ENCODE measurements at regions not wholly inside any gene's neighbourhood (a gene's known extent, or its start where the extent isn't known, plus 50 kb on each side); places are given as distances from the start of the nearest gene placed in this dataset.

DNA sequence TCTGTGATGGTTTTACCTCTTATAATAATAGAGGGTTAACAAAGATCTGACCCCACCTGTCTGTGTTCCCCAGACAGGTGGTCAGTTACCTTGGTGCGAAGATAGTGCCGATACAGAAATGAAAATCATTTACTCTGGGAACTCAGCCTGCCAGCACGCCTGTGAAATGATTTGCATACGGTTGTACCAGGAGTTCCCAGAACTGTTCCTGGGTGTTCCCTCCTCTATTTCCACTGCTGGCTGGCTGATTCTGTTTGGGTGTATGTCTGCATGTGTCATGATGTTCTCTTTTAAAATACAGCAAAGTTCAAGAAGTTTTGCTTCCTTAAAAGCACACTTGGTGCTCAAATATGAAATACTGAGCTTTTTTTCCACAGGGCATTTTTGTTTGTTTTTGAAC lies 527.1 kb downstream of the FGF9 start:
- DNase-seq, result no peak

DNA sequence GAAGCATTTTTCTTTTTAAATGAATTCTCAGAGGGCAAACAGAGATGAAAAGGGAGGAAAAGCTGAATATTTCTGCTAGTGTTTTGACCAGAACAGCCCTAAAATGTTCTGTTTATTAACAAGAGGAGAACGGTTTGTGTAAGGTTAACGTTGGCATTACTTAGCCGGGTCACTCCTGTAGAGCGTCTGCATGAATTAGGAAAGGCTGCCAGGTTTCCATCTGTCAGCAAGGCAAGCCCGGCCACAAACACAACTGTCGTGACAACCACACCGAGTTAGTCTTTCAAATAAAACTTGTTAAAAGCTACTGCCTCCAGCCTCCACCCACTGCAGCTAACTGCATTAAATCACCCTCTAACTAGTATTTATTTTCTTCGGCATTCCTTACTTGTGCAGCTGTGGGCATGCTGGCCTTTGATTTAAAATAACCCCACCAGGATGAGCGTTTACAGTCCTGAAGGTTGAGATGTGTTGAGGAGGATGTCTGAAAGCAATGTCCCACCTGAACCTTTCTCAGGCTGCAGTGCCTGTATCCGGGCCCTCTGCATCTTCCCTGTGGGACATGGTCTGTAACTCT lies 527.9 kb downstream of the FGF9 start:
- no peak for DNase-seq

DNA sequence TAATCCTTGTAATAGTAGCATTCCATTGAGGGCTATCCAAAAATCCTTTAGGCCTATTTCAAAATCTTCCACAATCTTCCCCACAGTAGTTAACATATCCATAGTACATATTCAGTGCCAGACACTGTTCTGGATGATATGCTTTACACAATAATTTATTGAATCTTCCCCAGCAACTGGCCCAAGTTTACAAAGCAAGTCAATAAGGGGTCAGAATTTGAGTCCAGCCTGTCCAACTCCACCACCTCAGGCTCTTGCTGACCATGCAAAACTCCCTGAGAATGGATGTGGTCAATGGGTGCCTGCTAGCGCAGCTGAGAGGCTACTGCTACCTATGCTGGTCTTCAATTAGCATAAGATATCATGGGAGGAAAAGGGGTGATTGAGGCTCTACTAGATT lies 529.6 kb downstream of the FGF9 start:
- no peak for DNase-seq

DNA sequence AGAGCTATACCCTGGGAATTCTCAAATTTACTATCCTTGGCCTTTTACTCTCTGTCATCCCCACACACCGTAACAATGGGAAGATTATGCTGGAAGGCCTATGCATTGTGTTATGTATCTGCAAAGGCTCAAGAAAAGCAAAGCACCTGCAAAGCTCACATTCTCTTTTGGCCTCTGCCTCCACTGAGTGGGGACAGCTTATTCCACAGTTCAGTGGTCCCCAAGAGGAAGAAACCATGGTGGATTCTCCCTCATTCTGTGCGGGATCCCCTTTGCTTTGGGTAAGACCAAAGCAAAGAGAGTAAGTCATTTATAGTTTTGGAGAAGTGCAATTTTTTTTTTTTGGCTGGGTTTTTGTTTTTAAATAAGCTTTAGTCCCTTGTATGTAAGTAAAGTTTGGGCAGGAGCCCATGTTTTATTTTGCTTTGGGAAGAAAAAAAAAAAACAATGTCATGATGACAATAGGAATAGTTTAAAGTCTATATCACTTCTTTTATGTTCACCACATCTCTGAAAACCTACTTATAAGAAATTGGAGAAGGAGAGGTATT lies 530.6 kb downstream of the FGF9 start:
- no peak for DNase-seq

DNA sequence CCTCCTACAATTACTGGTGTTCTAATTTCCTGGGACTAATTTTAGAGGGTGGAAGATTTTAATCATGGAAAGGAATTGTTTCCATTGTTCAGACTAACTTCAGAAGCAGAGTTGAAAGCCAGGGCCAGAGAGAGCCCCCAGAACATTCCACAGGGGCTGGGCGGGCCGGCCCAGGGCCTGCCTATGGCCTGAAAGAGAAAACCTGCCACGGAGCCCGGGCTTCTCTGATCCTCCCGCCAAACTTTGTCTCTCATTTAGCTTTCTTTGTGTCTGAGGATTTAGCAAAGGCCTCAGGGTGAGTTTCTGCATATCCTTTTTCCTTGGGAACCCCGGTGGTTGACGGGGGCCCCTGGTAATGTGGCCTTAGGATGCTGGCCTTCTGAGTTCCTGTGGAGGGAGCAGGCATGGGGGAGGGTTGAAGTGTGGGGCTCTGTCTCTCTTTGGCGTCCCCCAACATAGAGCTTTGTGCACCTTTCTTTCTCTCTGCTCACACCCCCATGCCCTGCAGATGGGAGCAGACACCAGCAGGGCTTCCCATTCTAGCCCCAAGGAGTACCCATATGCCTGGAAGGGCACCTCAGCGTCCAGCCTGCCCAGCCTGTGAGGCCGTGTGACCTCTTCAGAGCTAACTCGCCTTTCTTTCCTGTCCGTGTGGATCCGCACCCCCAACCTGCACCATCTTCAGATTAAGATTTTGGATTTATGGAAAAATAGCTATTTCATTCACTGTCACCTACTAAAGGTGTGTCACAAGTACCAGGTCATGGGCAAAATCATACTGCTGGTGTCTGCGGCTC lies 539.5 kb downstream of the FGF9 start:
- DNase-seq, result no peak

DNA sequence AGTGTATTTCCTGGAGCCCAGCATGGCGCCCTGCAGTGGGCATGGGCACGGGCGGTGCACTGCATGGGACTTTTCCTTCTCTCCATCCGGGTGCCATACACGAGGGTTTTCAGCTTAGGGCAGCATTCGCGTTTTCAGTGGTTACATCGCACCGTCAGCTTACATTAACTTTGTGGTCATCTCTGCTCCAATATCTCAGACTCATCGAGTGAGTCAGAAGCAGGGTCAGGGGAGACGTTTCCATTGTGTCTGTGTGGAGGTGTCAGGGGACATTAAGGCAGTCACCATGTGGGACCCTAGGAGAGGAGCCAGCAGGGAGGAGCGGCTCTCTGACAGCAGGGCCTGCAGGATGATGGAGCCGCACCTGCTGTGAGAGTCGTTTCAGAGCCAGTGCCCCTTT lies 541.0 kb downstream of the FGF9 start:
- DNase-seq, result no peak

DNA sequence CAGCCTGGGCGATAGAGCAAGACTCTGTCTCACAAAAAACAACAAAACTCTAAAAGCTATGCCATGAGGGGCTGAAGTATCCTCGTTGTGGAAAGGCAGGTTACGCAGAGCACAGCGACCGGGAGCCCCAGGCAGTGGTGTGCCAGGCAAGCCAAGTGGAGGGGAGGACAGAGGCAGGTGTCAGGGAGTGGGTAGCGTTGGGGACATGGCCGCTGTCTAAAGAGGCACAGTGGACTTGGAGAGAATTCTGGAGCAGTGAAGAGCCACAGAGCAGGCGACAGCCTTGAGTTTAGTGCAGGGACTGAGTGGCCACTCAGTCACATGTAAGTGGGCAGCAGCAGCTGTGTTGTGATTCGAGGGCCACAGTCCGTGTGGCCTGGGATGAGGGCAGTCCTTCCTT lies 541.7 kb downstream of the FGF9 start:
- DNase-seq, result no peak

DNA sequence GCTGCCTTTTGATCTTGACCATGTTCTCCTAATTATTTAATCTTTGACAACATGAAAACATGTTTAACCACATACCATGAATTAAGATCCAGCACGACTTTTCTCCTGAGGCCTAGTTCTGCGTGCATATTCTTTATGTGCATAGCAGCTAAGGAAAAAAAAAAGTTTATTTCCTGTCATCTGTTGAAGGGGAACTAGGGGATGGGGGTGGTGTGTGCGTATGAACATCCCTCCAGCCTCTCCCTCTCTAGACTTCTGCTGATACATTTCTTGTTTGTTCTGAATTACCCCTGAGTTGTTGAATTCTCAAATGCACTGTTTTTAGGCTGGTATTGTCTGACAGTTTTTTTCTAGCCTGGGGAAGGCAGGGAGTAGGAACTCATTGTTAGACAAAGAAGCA lies 543.3 kb downstream of the FGF9 start:
- no peak for DNase-seq

DNA sequence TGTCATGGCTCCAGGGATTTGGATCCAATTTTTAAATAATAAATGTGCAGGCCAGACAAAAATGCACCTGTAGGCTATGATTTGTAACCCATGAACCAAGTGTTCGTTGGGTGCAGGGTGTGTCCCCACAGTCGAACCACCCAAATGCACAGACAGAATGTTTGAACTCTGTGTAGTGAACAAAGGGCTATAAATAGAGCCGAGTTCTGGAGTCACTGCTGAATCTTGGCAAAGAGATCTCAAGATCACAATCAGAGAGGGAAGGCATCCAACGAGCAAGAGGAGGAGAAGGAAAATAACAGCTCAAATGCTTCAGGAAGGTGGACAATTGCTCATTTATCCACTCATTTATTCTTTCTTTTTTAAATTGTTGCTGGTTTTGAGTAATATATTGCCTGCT lies 547.9 kb downstream of the FGF9 start:
- DNase-seq, result no peak

DNA sequence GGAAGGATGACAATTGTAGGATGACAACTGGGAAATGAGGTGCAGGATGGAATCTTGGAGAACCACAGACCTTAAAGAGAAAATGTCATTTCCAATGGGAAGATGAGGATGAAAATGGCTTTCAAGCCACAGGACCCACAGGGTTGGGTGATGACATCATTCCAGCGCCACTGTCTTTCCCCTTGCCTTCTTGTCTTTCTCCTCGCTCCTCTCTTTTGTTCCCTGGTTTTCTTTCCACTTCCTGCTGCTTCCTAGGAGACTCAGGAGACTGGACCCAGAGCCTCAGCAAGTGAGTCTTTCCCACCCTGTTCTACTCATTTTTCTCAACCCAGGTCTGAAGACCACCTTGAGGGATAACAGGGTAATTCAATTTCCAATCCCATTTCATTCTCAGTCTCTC lies 548.8 kb downstream of the FGF9 start:
- DNase-seq, result no peak

DNA sequence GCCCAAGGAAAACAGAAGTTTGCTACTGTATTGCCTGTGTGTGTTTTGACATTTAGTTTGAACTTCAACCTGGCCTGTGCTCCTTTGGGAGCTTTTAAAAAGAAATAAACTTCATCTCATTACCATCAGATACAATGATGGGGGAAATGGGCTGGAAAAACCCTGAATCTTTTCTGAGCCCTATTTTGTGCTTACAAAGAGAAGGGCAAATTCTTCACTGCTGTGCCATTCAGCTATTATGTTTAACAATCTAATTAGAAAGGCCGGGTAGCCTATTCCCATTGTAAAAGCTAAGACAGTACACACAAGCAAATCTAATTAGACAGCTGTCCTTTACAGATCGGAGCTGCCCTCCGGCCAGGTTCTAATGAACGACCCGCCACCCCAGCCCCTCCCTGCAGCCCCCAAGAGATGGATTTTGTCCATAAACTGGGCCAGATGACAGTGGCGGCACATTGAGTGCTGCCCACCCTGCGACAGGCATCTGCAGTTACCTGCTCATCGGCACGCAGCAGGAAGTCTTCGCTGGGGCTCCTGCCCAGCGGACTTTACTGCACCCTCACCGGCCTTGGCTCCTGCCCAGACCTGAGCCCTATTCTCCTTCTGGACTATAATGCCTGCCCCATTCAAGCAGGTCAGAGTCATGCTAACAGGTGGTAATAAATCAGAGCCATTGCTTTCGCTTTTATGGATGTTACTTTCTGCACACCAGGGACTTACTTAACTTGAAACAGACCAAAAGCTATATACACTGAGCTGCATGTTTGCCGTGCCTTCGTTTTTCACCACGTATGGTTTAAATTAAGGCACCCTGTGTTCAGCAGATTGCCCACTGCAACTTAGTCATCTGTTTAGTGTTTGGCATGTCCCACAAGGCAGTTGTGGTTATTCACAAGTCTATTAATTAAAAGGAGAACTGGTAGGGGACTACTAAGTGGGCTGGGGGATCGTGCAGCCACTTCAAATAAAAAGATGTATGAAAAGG lies 549.6 kb downstream of the FGF9 start:
- no peak for DNase-seq

DNA sequence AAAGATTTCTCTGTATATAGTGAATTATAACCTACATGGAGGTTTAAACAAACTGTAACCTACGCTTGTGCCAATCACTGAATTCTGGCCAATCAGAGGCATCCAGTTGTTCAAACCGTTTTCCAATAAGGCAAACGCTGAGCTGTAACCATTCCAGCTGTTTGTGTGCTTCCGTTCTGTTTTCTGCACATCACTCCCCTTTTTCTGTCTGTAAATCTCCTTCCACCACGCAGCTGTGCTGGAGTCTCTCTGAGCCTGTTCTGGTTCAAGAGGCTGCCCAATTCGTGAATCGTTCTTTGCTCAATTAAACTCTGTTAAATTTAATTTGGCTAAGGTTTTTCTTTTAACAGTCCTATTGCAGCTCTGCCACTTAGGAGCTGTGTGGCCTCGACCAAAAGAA lies 552.5 kb downstream of the FGF9 start:
- no peak for DNase-seq

DNA sequence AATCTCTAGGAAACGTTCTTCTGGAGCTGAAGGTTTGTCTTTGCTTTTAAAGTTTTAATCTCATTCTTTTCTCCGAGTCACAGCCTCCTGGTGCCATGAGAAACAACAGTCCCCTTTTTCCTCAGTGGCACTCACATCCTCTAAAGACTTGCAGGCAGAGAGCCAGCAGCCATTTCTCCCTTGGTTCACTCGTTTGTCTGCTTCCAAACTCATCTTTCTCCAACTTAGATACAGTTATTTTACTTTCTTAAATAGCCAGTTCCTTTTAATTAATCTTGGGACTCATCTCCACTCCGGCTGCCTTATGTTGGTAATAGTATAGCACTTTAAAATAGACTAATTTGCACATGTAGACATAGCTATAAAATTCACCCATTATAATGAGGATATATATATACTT lies 555.2 kb downstream of the FGF9 start:
- no peak for DNase-seq

DNA sequence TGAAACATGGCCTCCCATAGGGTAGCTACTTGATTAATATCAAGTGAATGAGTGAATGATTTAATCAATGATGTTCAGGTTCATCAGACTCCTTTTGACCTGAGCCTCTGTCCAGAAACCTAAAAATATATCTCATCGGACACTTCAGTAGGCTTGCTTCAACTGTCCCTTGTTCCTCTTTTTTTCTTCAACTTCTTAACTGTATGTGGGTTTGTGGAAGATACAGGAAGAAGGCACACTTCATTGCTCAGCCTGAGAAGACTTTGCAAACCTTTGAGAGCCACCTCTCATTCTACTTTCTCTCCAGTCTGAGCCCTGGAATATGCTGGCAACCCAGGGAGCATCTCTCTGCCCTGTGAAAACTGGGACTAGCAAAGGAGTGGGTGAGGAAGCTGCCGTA lies 557.0 kb downstream of the FGF9 start:
- no peak for DNase-seq

DNA sequence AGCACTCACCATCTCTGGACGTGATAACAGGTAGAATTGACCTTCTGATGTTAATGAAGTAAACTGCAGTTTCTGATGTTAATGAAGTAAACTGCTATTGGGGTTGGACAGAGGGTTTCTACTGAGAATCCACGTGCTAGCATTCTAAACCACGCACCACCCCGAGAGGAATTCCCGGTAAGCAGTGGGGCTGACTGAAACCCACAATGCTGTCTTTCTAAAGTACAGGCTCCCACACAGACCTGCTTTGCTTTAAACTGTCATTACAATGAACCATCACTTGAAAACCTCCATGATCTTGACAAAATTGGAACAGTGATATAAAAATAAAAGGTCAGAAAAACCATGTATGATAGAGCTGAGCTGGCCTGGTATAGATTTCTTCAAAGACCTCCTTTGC lies 559.0 kb downstream of the FGF9 start:
- DNase-seq, result no peak

DNA sequence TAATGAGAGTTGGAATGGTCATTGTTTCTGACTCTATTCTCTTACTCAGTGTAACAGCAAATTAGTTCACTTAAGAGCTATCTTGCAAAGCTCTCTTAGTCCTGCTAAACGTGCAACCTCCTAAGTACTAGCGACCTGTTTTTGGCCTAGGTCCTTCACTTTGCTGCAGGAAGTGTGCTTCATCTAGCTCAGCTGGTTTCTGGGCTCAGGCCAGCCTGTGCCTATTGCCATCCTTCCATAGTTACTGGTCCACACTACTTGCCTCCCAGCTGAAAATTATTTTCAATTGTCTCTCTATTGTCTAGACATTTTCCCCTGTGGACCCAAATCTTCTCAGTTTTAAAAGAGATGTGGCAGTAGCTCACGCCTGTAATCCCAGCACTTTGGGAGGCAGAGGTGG lies 561.3 kb downstream of the FGF9 start:
- DNase-seq, result no peak

DNA sequence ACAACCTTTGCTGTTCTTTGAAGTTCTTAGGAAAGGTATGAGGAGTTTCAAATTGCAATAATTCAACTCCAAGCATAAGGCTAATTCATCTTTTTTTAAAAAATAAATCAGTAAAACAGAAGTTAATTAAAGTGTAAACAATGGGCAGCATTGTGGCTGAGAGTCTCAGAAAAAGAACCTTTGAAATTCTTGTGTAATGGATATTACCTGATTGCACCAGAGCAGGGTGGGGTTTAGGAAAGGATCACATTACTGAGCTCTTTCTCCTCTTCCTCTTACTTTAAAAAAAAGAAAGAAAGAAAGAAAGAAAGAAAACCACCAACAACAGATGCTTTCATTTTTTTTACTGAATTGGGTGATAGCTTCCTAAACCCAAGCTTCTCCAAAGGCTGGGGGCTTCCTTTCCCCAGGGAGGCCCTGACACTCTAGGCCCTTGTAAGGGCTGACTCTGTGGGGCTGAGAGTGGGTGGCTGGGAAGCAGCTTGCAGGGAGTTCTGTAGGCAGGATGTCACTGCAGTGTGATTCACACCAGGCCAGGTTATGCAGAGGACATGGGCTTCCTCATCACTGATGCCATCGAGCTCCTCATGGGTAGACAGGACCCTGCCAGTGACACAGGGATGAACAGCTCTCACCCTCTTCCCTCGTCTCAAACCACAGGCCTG lies 564.5 kb downstream of the FGF9 start:
- peak; percentile 24 to 32 for DNase-seq

DNA sequence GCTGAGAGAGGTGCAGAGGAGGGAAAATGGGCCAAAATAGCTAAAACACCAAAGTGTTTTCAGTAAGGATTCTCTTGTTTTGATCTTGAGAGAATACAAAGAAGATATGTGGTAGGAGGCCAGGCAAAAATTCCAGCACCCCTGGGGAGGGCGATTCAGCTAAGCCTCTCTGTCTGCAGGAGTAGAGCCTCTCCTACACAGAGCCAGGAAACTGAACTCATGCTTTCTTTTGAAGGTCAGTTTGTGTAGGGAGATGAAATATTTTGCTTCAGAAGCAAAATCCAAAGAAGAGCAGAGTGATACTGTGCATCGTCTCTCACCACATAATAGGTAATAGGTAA lies 565.0 kb downstream of the FGF9 start:
- no peak for DNase-seq

DNA sequence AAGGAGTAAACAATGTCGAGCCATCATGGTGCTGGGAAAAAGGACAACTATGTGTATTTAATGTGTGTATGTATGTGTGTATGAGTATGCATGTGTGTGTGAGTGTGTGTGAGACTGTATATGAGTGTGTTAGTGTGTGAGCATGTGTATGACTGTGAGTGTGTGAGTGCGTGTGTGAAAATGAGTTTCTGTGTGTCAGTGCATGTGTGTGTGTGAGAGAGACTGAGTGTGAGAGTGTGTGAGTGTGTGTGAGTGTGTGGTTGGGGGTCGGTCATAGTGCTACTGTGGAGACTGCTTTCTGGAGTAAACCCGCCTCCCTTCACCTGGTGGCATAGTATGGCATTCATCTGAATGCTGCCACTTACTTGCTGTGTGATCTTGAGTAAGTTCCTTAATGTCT lies 567.4 kb downstream of the FGF9 start:
- no peak for DNase-seq

DNA sequence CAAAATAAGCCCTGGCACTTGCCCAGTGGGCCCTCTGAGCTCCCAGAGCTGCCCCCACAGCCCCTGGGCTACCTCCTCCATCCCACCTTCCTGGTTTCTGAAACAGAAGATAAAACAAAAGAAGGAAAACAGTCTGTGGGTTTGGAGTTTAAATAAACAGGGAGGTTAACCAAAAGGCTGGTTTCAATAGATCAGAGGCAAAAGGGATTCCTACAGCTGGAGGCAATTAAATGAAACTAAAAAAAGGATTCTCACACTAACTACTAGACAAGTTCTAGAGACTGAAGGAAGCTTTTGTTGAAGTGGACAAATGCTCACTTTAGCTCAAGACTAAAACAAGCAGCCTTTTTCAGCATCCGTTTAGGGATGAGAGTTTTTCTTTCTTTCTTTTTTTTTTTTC lies 569.8 kb downstream of the FGF9 start:
- DNase-seq, result no peak

DNA sequence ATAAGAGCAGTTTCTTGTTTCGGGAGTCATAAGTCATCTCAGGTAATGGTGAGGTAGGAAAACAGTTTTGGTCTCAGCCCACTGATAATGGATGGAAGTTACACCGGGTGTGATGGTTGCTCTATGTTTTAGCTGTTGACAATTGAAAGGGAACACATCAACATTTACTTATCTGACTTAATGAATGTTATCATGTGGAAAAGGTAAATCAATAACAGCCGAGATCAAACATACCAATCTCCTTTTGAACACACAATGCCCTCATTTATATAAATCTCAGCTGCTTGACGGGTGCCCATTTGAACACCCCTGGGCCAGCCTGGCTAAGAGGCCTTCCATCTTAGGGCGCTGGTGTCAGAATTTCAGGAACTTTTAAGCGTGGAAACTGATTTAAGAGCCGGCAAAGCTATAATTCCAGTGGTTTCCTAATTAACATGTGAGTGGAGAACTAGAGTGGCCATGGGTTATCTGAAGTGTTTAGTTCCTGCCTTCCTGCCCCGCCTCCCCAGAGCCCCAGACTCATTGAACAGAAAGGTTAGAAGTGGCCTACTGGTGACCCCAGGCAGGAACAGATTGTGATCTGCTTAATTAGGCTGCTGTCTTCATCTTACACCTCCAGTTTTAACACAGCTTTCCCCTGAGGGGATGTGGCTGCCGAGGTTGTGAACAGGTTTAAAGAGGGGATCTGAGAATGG lies 572.7 kb downstream of the FGF9 start:
- no peak for DNase-seq

DNA sequence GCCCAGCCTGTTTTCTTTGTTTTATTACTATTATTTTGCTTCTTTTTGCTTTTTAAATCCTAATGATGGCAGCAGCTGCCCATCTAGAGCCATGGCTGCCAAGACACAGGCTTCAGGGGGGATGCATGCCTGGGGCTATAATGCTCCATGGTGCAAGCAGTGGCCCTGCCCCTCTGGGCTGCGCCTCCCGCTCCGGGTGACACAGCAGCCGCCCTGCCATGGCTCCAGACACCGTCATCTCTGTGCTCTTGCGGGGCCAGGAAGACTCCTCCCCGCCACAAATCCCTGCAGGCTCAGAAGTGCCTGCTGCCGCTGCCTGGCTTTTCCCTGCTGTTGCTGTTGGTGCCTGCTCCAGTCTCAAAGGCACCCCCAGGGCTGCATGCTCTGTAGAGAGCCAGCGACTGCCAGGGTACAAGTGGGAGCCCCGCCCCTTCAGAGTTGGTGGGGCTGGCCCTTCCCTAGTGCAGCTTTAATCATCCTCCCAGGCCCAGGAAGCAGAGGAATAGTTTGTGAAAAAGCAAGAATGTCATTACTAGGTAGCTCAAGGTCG lies 581.5 kb downstream of the FGF9 start:
- DNase-seq, result no peak
